Gastroesophageal sphincter (tissue), 3 donors: ENCODE measurements at regions not wholly inside any gene's neighbourhood (a gene's known extent, or its start where the extent isn't known, plus 50 kb on each side); places are given as distances from the start of the nearest gene placed in this dataset.

Source experiments
- CTCF ChIP-seq, 4 experiments: fragments of 200-600 bp in 2 of 4; fragments of 450-650 bp in 2 of 4; sonication (generic) in 1 of 4; IDR thresholded peaks; one replicate each; pipeline ENCODE4 v1.5.1; 2017 to 2019; ENCODE audit warnings: antibody characterized with exemption in 4 of 4, mild to moderate bottlenecking in 2 of 4, moderate library complexity in 2 of 4
- EP300 ChIP-seq: sonication (generic); formaldehyde crosslinking; IDR thresholded peaks from one replicate; pipeline ENCODE4 v1.6.1; 2017; ENCODE audit warnings: antibody characterized with exemption, mild to moderate bottlenecking
- POLR2A ChIP-seq, 2 donors: fragments of 450-650 bp; IDR thresholded peaks; one replicate each; pipeline ENCODE4 v1.6.1; 2017; ENCODE audit warnings: antibody characterized with exemption in 2 of 2, mild to moderate bottlenecking in 2 of 2, moderate library complexity in 1 of 2
- POLR2AphosphoS5 ChIP-seq: sonication (generic); formaldehyde crosslinking; IDR thresholded peaks from one replicate; pipeline ENCODE4 v1.6.1; 2017; ENCODE audit warnings: antibody characterized with exemption

- TF ChIP-seq POLR2A (IDR thresholded peaks at IDR 0.05) = no peak
- no peak for TF ChIP-seq CTCF (IDR thresholded peaks at IDR 0.05)
- no peak for TF ChIP-seq EP300
- no peak for TF ChIP-seq POLR2AphosphoS5
Measured at GRCh38 chr15:34512628-34513027, 70.8 kb downstream of the GOLGA8B start.
